HG03064 (cell line): ENCODE measurements at regions not wholly inside any gene's neighbourhood (a gene's known extent, or its start where the extent isn't known, plus 50 kb on each side); places are given as distances from the start of the nearest gene placed in this dataset.

ENCODE experiments used
- ATAC-seq: cut with Tn5 transposase; IDR thresholded peaks from one replicate; pipeline ENCODE4 v1.9.1; 2021; ENCODE audit warnings: low read depth; ENCODE audit not compliant: unreplicated experiment

DNA sequence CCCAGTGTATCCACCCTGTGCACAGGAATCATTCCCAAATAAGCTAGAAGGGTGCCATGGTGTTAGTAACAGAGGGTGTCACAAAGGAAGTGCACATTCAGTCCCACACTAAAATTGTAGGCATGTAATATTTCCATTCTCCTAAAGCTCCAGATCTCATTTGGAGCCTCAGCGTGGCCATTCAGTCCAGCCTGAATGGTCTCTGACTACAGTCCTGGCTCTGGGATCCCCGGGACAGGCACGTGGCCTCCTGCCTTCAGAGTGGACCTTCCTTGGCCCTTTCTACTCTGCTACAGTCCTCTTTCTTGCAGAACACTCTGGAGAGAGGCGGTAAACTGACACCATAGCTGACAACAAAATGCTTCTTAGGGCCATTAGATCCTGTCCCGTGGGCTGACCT lies 243.9 kb downstream of the IRX2 start:
- no peak for ATAC-seq

DNA sequence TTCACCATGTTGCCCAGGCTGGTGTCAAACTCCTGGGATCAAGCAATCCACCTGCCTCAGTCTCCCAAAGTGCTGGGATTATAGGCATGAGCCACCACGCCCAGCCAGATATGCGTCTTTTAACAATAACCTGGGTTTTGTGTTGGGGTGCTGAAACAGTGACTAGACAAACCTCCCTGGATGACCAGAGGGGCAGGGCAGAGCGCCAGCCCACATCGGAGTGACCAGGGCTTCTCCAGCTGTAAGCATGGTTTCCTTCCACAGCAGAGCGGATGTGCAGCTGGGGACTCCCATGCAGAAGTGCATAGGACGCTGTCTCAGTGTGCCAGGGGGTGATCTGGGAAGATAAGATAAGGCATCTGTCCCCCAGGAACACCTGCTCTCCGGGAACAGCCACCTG lies 244.9 kb downstream of the IRX2 start:
- ATAC-seq: no peak

DNA sequence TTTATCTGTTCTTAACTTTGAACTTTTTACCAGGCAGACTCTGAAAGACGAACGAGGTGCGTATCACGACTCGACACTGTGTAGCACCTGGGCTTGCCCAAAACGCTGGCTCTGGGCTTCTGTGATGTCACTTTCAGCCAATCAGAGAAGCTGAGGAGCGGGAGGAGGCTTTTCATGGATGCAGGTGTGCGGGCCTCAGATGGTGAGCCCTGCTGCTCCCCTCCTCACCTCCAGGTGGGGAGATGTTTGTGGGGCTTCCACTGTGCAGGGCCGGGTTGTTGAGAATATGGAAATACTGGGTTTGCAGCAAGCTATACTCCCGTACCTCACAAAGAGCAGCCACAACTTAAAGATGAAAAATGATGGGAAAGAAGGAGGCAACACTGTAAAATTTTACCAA lies 246.3 kb downstream of the IRX2 start:
- no peak for ATAC-seq

DNA sequence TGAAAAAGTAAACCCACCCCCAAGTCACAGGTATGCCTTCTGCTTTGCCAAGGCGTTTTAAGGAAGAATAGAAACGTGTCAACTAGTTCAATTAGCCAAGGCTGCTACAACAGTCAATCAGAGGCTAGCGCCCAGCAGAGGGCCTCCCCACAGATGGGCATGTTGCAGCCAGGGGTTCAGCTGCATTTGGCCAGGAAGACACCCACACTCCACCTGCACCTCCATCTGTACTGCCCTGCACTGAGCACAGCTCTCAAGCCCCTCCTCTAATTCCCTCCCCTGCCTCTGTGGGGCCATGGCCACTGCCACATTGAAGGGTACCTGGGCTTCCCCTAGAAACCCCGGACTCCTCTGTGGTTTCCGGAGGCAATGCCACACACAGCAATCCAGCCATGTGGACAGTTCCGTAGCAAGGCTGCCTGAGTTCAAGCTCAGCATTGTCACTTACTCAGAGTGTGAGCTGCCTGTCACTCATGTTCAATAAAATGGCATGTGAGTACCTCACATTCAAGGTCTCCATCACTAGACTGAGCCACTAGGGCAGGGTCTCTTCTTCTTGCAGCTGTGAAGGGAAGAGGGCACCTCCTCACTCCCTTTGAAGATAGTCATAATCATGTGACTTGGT lies 248.4 kb downstream of the IRX2 start:
- ATAC-seq: no peak

DNA sequence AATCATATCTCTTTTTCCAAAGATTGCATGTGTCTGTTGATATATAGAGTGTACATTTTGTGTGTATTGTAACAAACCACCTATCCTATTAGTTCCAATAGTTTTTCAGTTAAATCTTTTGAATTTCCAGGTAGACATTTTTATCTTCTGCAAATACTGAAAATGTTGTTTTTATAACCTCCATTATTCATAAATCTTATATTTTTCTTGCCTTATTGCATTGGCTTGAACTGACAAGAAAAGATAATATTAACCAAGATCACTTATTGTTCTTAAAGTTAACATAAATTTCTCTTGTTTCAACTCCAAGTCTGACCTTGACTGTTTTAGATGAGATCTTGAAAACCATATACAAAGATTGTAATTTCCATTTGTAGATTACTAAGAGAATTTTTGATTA lies 251.6 kb downstream of the IRX2 start:
- ATAC-seq: no peak

DNA sequence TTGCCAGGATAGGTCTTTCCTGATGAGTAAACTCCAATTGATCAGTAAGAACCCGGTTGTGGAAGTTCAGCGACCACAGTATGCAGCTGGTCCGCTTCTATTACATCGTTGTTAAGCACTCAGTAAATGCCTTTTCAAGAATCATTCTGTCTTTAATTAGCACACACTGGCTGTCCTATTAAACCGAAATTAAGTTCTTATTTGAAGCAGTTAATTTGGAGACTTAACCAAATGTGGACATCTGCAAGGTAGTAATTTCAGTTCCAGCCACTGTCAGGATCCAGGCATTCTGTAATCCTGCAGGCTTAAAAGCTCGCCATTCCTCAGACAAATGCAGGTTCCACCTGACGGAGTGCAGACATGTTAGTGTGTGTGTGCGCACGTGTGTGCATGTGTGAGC lies 254.6 kb downstream of the IRX2 start:
- no peak for ATAC-seq

DNA sequence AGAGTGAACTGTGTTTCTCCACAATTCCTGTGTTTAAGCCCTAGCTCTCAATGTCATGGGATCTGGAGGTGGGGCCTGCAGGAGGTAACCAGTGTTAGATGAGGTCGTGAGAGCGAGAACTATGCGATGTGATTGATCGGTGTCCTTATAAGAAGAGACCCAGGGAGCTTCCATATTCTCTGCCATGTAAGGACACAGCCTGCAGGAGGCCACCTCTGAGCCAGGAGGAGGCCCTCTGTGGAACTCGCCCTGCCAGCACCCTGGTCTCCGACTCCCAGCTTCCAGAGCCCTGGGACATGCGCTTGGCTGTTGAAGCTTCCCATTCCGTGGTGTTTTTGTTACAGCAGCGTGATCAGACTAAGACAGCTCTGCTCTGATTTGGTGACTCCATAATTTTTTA lies 255.4 kb downstream of the IRX2 start:
- no peak for ATAC-seq

DNA sequence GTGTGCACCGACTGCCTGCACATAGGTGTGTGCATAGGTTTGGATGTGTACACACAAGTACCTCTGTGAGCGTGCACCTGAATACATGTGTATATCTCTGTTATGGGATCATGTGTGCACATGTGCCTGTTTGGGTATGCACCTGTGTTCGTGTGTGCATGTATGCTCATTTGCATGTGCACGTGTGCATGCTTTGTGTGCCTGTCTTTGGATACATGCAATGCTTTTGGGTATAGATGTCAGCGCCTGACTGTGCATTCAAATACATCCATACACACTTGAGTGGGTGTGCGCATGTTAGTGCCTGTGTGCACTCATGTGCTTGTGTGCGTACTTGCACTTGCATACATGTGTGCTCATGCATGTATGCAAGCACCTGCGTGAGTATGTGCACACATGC lies 258.1 kb downstream of the IRX2 start:
- no peak for ATAC-seq

DNA sequence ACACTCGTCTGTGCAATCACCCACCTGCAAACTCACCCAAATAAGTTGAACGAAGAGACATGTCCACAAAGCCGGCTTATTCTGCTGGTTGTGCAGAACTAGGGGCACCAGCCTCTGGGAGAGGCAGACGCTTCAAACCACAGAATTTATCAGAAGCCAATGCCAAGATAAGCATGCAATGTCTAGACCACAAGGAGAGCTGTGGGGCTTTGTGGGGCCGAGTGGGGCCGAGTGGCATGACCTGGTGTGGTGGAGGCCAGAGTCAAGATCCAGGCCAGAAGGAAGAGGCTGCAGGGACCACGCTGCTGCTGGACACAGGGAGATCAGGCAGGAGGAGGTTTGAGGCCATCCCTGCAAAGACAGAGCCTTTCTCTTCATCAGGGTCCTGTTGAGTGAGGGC lies 259.0 kb downstream of the IRX2 start:
- no peak for ATAC-seq

DNA sequence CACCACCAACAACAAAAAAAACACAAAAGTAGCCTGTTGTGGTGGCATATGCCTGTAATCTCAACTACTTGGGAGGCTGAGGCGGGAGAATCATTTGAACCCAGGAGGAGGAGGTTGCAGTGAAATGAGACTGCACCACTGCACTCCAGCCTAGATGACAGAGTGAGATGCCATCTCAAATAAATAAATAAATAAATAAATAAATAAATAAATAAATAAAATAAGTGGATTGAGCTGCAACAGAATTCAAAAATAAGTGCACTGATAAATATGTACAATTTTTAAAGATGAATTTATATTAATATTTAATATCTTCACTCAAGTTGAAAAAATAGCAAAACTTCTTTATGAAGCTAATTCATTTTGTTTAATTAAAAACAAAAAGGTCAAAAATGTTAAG lies 259.6 kb downstream of the IRX2 start:
- ATAC-seq: no peak

DNA sequence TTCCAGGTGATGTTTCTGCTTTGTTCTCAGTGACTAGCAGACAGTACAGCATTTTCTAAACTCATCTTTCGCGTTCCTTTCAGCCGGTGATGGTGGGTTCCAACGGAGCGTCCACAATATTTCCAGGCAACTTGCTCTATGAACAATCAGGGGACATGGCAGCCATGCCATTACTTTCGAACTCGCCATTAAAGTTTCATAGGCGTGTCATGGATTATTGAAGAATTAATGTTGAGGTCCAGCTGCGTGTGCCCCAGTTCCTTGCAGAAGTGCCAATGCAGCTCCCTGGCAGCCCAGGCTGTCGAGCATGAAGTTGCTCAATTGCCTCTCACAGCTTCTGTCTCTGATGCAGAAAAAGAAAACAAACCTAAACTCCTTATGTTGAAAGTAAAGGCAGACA lies 262.2 kb downstream of the IRX2 start:
- no peak for ATAC-seq

DNA sequence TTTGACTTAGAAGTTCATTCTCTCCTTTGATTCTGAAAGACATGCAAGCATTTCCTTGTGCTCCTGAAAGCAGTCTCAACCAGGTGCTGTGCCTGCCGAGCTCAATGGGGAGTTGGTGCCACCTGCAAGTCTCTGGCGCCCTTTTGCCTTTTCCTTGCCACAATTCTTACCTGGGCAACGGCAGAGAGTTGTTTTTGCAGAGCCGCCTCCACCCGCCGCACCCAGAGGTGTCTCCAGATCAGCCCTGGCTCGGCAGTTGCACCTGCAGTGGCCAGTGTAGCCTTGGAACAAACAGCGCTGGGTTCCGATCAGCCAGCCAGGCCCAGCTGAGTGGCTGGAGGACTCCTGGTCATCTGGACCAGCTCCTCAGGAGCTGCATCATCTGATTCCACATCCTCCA lies 262.9 kb downstream of the IRX2 start:
- ATAC-seq: no peak

DNA sequence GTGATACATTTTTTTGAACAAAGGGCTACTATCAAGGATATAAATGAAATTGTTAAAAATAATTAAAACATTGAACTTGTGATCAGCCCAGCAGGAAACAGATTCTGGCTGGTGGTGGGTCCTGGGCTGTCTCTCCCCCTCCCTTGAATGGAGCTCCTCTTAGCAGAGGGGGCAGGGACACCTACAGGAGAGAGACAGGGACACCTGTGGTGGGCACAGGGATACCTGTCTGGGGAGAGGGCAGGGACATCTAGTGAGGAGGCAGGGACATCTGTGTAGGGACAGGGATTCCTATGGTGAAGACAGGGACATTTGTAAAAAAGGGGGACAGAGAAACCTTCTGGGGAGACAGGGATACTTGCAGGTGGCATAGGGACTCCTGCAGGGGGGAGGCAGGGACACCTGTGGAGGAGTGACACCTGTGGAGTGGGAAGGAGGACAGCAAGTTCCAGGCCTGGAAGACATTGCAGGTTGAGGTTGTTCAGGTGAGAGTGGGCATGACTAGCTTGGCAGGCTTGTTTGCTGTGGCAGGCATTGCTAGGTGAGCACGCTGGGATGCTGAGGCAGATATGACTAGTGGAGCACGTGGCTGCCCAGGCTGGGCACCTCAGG lies 264.2 kb downstream of the IRX2 start:
- ATAC-seq: no peak

DNA sequence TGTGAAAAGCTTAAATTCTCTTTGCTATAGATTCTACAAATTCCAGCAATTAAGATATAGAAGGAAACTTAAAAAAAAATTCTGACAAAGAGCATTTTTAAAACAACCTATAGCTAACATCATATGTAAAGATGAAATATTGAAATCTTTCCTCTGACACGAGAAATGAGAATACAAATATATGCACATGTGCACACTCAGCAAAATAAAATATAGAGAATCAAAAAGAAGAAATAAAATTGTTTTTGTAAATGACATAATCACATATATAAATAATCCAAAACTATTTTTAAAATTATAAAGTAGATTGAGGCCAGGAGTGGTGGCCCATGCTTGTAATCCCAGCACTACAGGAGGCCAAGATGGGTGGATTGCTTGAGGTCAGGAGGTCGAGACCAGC lies 265.1 kb downstream of the IRX2 start:
- ATAC-seq: no peak

DNA sequence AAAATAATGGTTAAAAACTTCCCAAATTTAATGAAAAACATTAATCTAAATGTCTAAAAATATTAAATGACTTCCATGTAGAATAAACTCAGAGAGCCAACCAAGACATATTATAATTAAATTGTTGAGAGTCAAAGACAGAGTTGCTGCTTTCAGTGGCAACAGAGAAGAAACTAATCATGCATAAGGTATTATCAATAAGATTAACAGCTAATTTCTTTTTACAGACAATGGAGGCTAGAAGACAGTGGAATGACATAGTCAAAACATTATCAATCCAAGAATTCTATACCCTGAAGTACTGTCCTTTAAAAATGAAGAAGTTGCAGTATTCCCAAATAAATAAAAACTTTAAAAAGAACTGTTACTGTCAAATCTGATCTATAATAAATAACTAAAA lies 268.7 kb downstream of the IRX2 start:
- no peak for ATAC-seq

DNA sequence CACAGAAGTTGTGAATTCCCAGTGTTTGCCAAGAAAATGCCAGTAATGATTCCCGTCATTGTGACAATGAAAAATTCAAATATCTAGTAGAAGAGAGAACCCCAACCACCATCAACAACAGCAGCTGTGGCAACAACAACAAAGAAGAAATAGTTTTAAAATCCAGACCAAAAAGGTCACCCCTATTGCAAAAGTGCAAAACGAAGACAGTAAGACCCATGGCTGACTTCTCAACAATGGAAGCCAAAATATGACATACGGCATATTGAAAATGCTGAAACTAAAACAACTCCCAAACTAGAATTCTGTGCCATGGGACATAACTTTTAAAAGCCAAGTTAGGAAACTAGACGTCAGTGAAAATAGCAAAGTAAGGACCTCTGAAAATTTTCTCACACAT lies 270.6 kb downstream of the IRX2 start:
- no peak for ATAC-seq

DNA sequence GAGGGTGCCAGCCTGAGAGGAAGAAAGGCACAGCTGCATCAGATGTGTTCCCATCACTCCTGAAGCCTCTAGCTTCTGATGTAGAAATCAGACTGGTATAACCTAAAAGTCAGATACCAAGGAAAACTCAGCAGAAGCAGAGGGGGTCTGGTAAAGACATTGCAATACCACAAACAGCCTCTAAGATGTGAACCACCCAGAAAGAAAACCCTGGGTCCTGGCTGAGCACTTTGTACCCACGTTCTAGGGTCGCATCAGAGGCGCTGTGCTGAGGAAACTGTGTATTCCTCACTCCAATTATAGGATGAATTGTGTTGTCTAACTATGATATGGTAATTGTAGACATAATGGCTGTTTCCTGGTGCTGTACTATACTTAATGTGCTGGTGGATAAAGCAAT lies 275.6 kb downstream of the IRX2 start:
- no peak for ATAC-seq

DNA sequence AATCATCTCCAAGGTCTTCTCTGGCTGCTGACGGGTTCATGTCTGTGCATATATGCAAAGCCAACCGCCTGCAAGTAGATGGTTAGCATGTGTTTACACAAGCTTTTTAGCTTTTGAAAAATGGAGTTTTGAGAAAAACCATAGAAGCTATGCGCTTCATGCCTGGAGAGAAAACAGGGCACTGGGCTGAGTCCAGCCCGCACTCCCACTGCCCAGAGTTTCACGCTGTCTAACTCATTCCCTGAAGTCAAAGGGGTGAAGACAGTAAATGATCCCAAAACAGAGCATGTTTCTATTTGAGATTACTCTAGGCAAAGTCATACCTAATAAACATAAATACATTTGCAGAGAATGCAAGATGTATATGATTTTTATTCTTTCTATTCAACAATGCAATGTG lies 278.8 kb downstream of the IRX2 start:
- ATAC-seq: no peak

DNA sequence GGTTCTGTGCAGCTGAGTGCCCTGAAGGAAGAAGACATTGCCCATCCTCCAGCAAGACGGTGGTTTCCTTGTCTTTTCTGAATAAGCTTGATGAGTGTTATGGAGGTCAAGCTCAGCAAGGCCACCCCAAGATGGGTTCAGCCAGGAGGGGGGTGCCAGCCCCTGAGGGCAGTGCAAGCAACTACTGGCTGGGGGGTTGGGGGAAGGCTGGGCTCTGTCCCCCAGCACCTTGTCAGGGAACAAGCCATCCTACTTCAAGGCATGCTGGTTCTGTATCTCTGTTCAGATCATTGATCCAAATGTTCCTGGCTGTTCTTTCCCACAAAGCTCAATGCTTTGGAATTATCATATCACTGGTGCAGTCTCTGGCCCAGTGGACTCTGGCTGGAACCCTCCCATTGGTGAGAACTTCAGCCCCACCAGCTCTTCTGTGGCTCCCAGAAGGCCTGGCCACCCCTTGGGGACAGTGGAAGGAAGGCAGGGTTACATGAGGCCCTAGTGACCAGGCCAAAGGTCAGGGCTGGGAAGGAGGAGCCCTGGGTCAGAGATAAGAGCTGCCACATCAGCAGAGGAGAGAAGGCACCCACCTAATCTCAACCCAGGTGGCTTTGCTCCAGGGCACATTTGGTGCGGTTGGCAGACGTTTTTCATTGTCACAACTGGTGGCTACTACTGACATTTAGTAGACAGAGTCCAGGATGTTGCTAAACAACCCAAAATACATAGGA lies 280.2 kb downstream of the IRX2 start:
- no peak for ATAC-seq

DNA sequence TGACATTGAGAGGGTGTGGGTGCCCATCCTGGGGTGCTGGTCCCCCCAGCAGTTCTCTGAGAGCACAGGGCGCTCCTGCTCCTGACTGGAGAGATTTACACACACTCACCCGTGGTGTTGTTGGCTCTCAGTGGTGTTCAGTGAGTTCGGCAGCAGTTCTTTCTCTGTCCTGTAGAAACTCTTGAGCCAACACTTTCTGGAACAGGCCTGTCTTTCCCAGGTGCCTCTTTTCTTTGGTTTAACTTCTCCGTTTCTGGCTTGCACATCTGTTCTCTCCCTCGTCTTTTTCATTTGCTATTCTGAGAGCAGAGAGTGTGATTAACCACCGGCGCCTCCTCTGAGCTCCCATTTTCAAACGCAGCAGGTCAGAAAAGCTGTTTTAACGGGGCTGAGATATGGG lies 284.5 kb downstream of the IRX2 start:
- no peak for ATAC-seq

DNA sequence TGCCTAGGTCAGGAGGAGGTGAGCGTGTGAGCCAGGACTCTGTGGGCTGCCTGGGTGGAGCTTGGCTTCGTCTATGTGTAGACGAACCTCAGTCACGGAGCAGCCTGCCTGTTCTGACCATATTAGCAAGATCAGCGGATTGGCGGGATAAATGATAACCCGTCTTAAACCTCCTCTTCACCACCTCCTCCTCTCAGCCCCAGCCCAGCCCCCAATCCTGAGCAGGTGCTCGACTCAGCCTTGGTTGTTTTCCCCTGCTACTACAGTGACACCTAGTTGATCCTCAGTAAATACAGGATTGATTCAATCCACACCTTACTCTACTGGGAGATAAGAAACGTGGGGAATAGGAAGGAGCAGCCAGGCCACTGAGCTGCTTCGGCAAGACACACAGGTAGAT lies 286.1 kb downstream of the IRX2 start:
- no peak for ATAC-seq

DNA sequence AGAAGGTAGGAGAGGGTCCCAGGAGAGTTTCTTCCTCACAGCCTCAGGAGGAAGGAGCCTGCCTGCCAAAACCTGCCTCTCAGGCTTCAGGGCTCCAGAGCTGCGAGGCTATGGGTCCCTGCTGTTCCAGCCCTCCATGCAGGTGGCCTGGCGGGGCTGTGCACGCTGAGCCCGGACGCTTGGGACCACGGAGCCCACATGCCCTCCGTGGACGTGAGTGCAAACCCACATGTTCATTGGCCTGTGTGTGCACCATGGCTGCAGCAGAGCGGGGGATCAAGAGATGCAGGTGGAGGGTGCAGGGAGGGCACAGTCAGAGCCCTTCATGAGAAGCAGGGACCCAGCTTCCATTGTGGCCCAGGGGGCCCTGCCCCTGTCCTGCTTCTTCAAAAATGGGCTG lies 287.3 kb downstream of the IRX2 start:
- no peak for ATAC-seq
